OCI-LY3 (cell line): ENCODE measurements at regions not wholly inside any gene's neighbourhood (a gene's known extent, or its start where the extent isn't known, plus 50 kb on each side); places are given as distances from the start of the nearest gene placed in this dataset.

Experiments
- EZH2phosphoT487 ChIP-seq: fragments of 200-600 bp; shearing (Covaris generic); IDR thresholded peaks from 2 replicates; pipeline ENCODE4 v1.6.1; 2018; ENCODE audit warnings: antibody characterized with exemption, mixed run types, low read depth
- TF ChIP-seq, protein P1 (sequence below): fragments of 200-600, 300-600 bp; sonication (generic); IDR thresholded peaks from 2 replicates; pipeline ENCODE4 v1.5.1; 2014; ENCODE audit warnings: antibody characterized with exemption, low read length, low read depth

DNA sequence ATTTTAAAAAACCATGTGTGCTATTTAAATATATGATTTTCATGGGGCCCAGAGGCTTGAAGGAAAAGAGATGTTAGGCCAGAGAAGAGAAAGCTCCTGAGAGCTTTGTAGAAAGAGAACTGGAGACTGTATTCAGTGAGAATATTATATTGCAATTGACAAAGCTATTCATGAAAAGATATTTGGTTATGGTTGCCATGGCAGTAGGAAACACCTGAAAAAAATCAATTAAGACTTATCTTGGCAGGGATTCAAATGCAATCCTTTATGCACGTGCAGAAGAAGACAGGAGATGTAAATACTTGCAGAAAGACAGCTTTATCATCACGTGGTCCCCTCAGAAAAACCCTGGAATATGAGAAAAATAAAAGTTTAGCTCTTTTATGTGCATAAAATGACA is 636.0 kb upstream of the TBL1XR1 start:
- TF ChIP-seq, protein P1, sequence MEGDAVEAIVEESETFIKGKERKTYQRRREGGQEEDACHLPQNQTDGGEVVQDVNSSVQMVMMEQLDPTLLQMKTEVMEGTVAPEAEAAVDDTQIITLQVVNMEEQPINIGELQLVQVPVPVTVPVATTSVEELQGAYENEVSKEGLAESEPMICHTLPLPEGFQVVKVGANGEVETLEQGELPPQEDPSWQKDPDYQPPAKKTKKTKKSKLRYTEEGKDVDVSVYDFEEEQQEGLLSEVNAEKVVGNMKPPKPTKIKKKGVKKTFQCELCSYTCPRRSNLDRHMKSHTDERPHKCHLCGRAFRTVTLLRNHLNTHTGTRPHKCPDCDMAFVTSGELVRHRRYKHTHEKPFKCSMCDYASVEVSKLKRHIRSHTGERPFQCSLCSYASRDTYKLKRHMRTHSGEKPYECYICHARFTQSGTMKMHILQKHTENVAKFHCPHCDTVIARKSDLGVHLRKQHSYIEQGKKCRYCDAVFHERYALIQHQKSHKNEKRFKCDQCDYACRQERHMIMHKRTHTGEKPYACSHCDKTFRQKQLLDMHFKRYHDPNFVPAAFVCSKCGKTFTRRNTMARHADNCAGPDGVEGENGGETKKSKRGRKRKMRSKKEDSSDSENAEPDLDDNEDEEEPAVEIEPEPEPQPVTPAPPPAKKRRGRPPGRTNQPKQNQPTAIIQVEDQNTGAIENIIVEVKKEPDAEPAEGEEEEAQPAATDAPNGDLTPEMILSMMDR: no peak
- no peak for TF ChIP-seq EZH2phosphoT487
